ENCODE measurements at regions not wholly inside any gene's neighbourhood (a gene's known extent, or its start where the extent isn't known, plus 50 kb on each side); places are given as distances from the start of the nearest gene placed in this dataset.
A peak's percentile ranks its signal among the peaks of the same experiment; 100 is the strongest.

DNA sequence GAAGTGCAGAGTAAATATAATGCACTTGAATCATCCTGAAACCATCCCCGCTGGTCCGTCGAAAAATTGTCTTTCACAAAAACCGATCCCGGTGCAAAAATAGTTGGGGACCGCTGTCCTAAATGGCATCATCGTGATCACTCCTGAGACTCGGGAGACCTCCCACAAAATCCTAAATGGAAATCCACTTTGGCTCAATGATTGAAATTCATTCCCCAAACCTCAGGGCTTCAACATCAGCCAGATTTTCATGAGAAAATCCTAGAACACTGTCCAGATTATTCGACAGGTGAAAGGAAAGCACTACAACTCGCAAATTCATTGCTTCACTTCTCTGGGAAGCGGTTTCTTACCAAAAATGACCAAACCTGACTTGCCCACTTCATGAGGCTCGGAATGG, 335.3 kb upstream of the ZNF507 start:
- no peak overlapping the region for H2BK5ac ChIP-seq (ENCODE audit: low read depth, low read length)
- no peak overlapping the region for H2BK12ac ChIP-seq (ENCODE audit: low read depth, low read length)
- no peak overlapping the region for H3K4me3 ChIP-seq (ENCODE audit: extremely low read depth in 1 of 4, insufficient read depth in 2 of 4, low read depth in 3 of 4, low read length in 4 of 4)
- H3K14ac ChIP-seq (ENCODE audit: insufficient read length): no peak overlapping the region
- no peaks in the 10 kb centered on the region for H3K4me1 ChIP-seq (replicated peaks in 1 of 4; ENCODE audit: control insufficient read depth in 3 of 4, insufficient read depth in 4 of 4, low read length in 3 of 4)
- H2AK5ac ChIP-seq (ENCODE audit: low read depth, low read length): no peak overlapping the region
- POLR2A ChIA-PET (ENCODE audit: partially characterized antibody): no interaction called here
- H4K20me1 ChIP-seq (replicated peaks in 1 of 2; ENCODE audit: control insufficient read depth in 1 of 2, insufficient read depth in 2 of 2, low read length in 2 of 2): no peaks in the 10 kb centered on the region
- H3K9me3 ChIP-seq (ENCODE audit: insufficient read depth in 2 of 2, low read depth in 1 of 2, low read length in 1 of 2): no peaks in the 10 kb centered on the region
- no peak for FAIRE-seq
- H3K79me2 ChIP-seq (ENCODE audit: control insufficient read depth in 1 of 2, insufficient read depth in 2 of 2, low read length in 2 of 2): no peaks in the 10 kb centered on the region
- H3K23ac ChIP-seq (ENCODE audit: insufficient read length): no peak overlapping the region
- H3K4me2 ChIP-seq (ENCODE audit: insufficient read depth in 1 of 2, low read depth in 2 of 2, low read length in 2 of 2): no peak overlapping the region
- H4K5ac ChIP-seq (ENCODE audit: insufficient read length, low read depth, low read length): no peak overlapping the region
- H3K23me2 ChIP-seq (ENCODE audit: low read depth, low read length): no peaks in the 10 kb centered on the region
- H2BK20ac ChIP-seq (ENCODE audit: low read length): no peak overlapping the region
- 90% methylated on average over 12 of the region's 12 CpGs; no CpG with 5 or more reads in 1 of the 2 experiments for WGBS, 2 experiments (ENCODE audit: extremely low coverage in 1 of 2, insufficient coverage in 1 of 2, insufficient read length in 1 of 2, insufficient replicate concordance in 2 of 2, low coverage in 1 of 2, low lambda C conversion rate in 2 of 2, missing lambda C conversion rate in 1 of 2)
- no peak overlapping the region for H3K4ac ChIP-seq (replicated peaks; ENCODE audit: insufficient read length, low read depth, low read length)
- H3K36me3 ChIP-seq (ENCODE audit: control insufficient read depth in 2 of 4, insufficient read depth in 4 of 4, low read length in 3 of 4): no peaks in the 10 kb centered on the region
- no peak overlapping the region for H3K9ac ChIP-seq (replicated peaks in 1 of 4; ENCODE audit: extremely low read depth in 1 of 4, low read depth in 3 of 4, low read length in 3 of 4)
- no peak overlapping the region for H2BK120ac ChIP-seq (replicated peaks; ENCODE audit: low read depth, low read length)
- H3K27me3 ChIP-seq (replicated peaks in 1 of 4; ENCODE audit: control insufficient read depth in 3 of 4, extremely low read depth in 1 of 4, insufficient read depth in 3 of 4, low read length in 3 of 4): no peaks in the 10 kb centered on the region
- no peak overlapping the region for H2BK15ac ChIP-seq (ENCODE audit: low read length)
- no peak overlapping the region for H3K18ac ChIP-seq (ENCODE audit: extremely low read depth, low read length)
- no peak overlapping the region for H4K8ac ChIP-seq (ENCODE audit: extremely low read depth, insufficient read depth, low read length)
- no peak overlapping the region for H4K91ac ChIP-seq (replicated peaks; ENCODE audit: insufficient read length, low read length)
- no peak overlapping the region for H3K27ac ChIP-seq (ENCODE audit: low read depth, low read length)
- no peaks in the 10 kb centered on the region for H3K79me1 ChIP-seq (ENCODE audit: low read depth, low read length)
- peak in 1 of 2 experiments; percentile 7 for DNase-seq (ENCODE audit: low read depth in 1 of 2, low spot score in 2 of 2)
- no peak overlapping the region for H3K56ac ChIP-seq (replicated peaks; ENCODE audit: insufficient read length, low read depth, low read length)
- TF ChIP-seq, protein P1, sequence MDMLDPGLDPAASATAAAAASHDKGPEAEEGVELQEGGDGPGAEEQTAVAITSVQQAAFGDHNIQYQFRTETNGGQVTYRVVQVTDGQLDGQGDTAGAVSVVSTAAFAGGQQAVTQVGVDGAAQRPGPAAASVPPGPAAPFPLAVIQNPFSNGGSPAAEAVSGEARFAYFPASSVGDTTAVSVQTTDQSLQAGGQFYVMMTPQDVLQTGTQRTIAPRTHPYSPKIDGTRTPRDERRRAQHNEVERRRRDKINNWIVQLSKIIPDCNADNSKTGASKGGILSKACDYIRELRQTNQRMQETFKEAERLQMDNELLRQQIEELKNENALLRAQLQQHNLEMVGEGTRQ (IDR thresholded peaks at IDR 0.05; ENCODE audit: low read length): no peak
- CTCF ChIA-PET (ENCODE audit: partially characterized antibody): interaction anchor here (0.6 to 1.2 kb wide), 5 partner anchors 10 to 1235 kb away, joined by 3 to 5 read pairs (median 3); no protein-coding TSS in a partner anchor
- H2AFZ ChIP-seq (ENCODE audit: low read length): no peak overlapping the region
